ENCODE measurements at regions not wholly inside any gene's neighbourhood (a gene's known extent, or its start where the extent isn't known, plus 50 kb on each side); places are given as distances from the start of the nearest gene placed in this dataset.

DNA sequence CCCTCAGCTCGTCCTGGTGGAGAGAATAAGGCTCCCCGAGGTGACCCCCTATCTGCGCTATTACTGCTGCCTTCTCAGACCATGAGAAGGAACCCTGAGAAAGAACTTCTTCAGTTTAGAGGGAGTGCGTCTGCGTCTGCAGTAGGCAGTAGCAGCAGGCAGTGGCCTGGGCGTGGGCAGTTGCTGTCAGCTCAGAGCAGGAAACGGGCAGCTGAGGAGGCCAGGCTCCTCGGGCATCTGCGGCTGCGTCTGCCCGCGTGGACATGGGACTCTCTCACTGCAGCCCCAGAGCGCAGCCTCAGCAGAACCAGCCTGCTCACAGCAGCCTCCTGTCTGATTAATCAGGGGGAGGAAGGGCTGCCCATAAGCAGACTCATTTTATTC lies 49.8 kb upstream of the FCN1 start:
- 44 to 50% methylated on average over 11 to 13 of the region's 13 CpGs for WGBS, 2 donors
- DNase-seq: no peak
- Histone ChIP-seq H3K9me3 (no peaks in the 10 kb centered on the region), H3K27ac (no peak overlapping the region), H3K4me1 (peaks cover 2% of the 10 kb centered on the region in 2 donors), H3K36me3 (no peaks in the 10 kb centered on the region), H3K27me3 (no peaks in the 10 kb centered on the region), H3K4me3 (replicated peaks in 1 of 3) (no peak overlapping the region)
- TF ChIP-seq, protein P1, sequence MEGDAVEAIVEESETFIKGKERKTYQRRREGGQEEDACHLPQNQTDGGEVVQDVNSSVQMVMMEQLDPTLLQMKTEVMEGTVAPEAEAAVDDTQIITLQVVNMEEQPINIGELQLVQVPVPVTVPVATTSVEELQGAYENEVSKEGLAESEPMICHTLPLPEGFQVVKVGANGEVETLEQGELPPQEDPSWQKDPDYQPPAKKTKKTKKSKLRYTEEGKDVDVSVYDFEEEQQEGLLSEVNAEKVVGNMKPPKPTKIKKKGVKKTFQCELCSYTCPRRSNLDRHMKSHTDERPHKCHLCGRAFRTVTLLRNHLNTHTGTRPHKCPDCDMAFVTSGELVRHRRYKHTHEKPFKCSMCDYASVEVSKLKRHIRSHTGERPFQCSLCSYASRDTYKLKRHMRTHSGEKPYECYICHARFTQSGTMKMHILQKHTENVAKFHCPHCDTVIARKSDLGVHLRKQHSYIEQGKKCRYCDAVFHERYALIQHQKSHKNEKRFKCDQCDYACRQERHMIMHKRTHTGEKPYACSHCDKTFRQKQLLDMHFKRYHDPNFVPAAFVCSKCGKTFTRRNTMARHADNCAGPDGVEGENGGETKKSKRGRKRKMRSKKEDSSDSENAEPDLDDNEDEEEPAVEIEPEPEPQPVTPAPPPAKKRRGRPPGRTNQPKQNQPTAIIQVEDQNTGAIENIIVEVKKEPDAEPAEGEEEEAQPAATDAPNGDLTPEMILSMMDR (IDR thresholded peaks at IDR 0.05): no peak
- TF ChIP-seq POLR2A (IDR thresholded peaks at IDR 0.05): no peak
- intact Hi-C loops (cut with DNase I): no loop called here

DNA sequence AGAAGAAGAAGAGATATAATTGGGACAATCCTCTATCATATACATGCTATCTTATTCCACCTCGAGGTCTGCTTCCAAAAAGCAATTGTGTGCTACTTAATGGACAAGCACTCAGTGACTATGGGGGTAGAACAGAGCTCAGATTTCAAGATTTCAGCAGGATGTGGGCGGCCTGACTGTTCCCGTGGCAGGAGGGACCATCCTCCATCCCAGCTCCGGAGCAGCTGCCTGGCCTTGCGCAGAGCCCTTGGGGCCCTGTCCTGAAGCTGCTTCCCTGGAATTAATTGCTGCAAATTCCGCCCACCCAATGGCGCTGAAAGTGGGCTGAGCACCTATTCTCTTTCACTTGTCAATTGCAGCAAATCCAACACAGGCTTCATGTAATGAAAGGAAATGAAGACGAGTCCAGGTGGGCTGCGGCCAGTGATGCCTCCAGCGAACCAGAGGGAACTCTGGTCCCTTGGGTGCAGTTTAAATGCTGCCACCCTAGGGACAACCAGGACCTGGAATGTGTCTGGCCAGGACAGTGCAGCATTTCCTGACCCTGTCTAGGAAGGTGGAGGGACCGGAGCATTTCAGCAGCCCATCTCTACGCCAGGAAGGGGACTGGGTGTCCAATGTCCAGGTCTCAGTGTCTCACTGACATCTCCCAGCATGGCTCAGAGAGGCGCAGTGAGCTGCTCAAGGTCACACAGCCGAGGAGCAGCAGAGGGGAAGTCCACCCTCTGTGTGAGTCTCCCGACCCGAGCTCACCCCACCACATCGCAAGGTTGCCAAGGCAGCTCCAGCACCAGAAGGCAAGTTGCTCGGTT lies 50.5 kb upstream of the FCN1 start:
- intact Hi-C loops (cut with DNase I): no loop called here
- Histone ChIP-seq H3K27ac (no peak overlapping the region), H3K4me3 (replicated peaks in 1 of 3) (no peak overlapping the region), H3K4me1 (no peaks in the 10 kb centered on the region), H3K9me3 (no peaks in the 10 kb centered on the region), H3K36me3 (no peaks in the 10 kb centered on the region), H3K27me3 (no peaks in the 10 kb centered on the region)
- no peak for DNase-seq
- WGBS, 2 donors: 53 to 58% methylated on average over 17 of the region's 18 CpGs
- no peak for TF ChIP-seq POLR2A (IDR thresholded peaks at IDR 0.05)
- TF ChIP-seq, protein P1 (IDR thresholded peaks at IDR 0.05): no peak

DNA sequence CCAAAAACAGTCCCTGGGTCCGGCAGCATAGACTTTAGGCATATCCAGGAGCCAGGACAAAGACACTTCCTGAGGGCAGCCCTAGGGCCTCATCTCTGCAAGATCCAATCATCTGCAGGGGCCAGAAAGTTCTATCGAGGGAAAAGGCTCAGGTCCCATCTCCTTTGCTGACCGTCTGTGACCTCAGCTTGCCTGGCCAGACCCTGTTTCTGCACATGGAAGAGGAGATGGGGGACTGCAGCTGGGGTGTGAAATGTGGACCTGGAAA lies 51.0 kb upstream of the FCN1 start:
- Histone ChIP-seq H3K36me3 (no peaks in the 10 kb centered on the region), H3K9me3 (no peaks in the 10 kb centered on the region), H3K4me1 (no peaks in the 10 kb centered on the region), H3K4me3 (replicated peaks in 1 of 3) (no peak overlapping the region), H3K27ac (no peak overlapping the region), H3K27me3 (no peaks in the 10 kb centered on the region)
- no peak for DNase-seq
- intact Hi-C loops (cut with DNase I): no loop called here
- TF ChIP-seq, protein P1 (IDR thresholded peaks at IDR 0.05): no peak
- no peak for TF ChIP-seq POLR2A (IDR thresholded peaks at IDR 0.05)
- 86 to 90% methylated on average over 3 of the region's 3 CpGs for WGBS, 2 donors

DNA sequence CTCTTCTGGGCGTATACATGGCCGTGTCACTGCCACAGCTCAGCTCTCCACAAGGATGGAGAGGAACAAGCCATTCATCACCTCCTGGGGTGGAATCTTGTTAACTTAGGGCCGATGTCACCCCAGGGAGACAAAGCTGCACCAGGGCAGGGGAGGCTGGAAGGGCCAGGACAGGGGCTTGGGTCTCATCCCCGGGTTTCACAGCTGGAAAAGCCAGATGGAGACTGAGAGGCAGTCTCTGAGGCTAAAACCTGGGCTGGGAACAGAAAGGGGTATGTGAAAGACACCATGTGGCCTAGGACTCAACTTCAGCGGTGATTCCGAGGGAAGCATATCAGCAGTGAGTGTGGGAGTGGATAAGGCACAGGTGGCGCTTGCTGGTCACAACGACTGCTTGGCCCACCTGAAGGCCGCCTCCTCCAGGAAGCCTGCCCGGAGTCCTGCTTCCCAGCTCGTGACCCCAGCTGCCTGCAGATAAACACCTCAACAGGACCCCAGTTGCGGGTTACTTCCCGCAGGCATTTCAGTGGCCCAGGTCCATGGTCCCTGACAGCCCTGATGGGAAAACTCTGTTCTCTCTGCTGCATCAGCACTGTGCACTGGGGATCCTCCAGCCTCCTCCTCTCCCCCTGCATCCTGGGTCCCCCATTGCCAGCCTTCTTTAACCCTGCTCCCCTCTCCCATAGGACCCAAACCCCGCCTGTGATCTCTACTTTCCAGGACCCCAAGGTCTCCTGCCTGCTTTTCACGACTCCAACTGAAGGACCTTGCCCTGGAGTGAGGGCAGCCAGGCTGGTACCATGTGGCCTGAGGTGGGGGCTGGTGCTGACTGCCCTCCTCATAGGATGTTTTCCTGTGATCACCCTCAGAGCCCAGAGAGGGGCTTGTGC lies 51.7 kb upstream of the FCN1 start:
- WGBS, 2 donors: 80 to 85% methylated on average over 11 to 15 of the region's 15 CpGs
- TF ChIP-seq, protein P1 (IDR thresholded peaks at IDR 0.05): no peak
- TF ChIP-seq POLR2A (IDR thresholded peaks at IDR 0.05): no peak
- Histone ChIP-seq H3K9me3 (no peaks in the 10 kb centered on the region), H3K4me1 (no peaks in the 10 kb centered on the region), H3K36me3 (no peaks in the 10 kb centered on the region), H3K27ac (no peak overlapping the region), H3K4me3 (replicated peaks in 1 of 3) (no peak overlapping the region), H3K27me3 (no peaks in the 10 kb centered on the region)
- intact Hi-C loops (cut with DNase I): no loop called here
- DNase-seq: no peak

DNA sequence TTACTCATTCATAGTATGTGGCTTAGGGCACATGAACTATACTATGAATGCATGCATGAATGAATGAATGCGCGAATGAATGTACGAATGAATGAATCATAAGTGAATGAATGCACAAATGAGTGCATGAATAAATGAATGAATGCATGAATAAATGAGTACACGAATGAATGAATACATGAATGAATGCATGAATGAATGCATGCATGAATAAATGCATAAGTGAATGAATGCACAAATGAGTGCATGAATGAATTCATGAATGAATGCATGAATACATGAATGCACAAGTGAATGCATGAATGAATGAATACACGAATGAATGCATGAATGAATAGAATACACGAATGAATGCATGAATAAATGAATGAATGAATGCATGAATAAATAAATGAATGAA lies 52.5 kb upstream of the FCN1 start:
- no peak for TF ChIP-seq POLR2A (IDR thresholded peaks at IDR 0.05)
- TF ChIP-seq, protein P1 (IDR thresholded peaks at IDR 0.05): no peak
- DNase-seq: no peak
- no peaks in the 10 kb centered on the region for H3K36me3 ChIP-seq
- no peak overlapping the region for H3K27ac ChIP-seq
- intact Hi-C loops (cut with DNase I): no loop called here
- H3K27me3 ChIP-seq: no peaks in the 10 kb centered on the region
- no peak overlapping the region for H3K4me3 ChIP-seq (replicated peaks in 1 of 3)
- no peaks in the 10 kb centered on the region for H3K4me1 ChIP-seq
- no peaks in the 10 kb centered on the region for H3K9me3 ChIP-seq
- WGBS, 2 donors: 92 to 94% methylated on average over 6 of the region's 6 CpGs
